EL (cell line): ENCODE measurements at regions not wholly inside any gene's neighbourhood (a gene's known extent, or its start where the extent isn't known, plus 50 kb on each side); places are given as distances from the start of the nearest gene placed in this dataset.

ENCODE experiments used
- DNase-seq: peaks from one replicate; pipeline ENCODE4 v3.0.0-alpha.2; 2016

GRCh38 chr2:11050565-11050964 lies 104.7 kb upstream of the SLC66A3 start:
- no peak for DNase-seq

- DNase-seq: no peak
Measured at GRCh38 chr2:11051280-11051679, 104.0 kb upstream of the SLC66A3 start.

GRCh38 chr2:11053546-11053945 lies 101.7 kb upstream of the SLC66A3 start:
- no peak for DNase-seq

- DNase-seq: no peak
Measured at GRCh38 chr2:11054783-11055678, 100.2 kb upstream of the SLC66A3 start.

GRCh38 chr2:11055679-11056215 lies 99.5 kb upstream of the SLC66A3 start:
- DNase-seq: no peak

GRCh38 chr2:11056614-11057013 lies 98.7 kb upstream of the SLC66A3 start:
- DNase-seq: peak; percentile 92

GRCh38 chr2:11057031-11057430 lies 98.2 kb upstream of the SLC66A3 start:
- no peak for DNase-seq

- no peak for DNase-seq
Measured at GRCh38 chr2:11058129-11058528, 97.1 kb upstream of the SLC66A3 start.

- DNase-seq: no peak
Measured at GRCh38 chr2:11060376-11061169, 94.7 kb upstream of the SLC66A3 start.

- DNase-seq: no peak
Measured at GRCh38 chr2:11065833-11066485, 89.3 kb upstream of the SLC66A3 start.

- no peak for DNase-seq
Measured at GRCh38 chr2:11067221-11068078, 87.8 kb upstream of the SLC66A3 start.

- DNase-seq: no peak
Measured at GRCh38 chr2:11068079-11068741, 87.1 kb upstream of the SLC66A3 start.

- DNase-seq: no peak
Measured at GRCh38 chr2:11068856-11069526, 86.3 kb upstream of the SLC66A3 start.

- no peak for DNase-seq
Measured at GRCh38 chr2:11069566-11070185, 85.6 kb upstream of the SLC66A3 start.

GRCh38 chr2:11071211-11071610 lies 84.1 kb upstream of the SLC66A3 start:
- peak; percentile 14 for DNase-seq

- DNase-seq: no peak
Measured at GRCh38 chr2:11071939-11072338, 83.3 kb upstream of the SLC66A3 start.

- no peak for DNase-seq
Measured at GRCh38 chr2:11072550-11072949, 82.7 kb upstream of the SLC66A3 start.

- DNase-seq: peak; percentile 37
Measured at GRCh38 chr2:11073251-11073650, 82.0 kb upstream of the SLC66A3 start.

GRCh38 chr2:11073776-11074175 lies 81.5 kb upstream of the SLC66A3 start:
- DNase-seq: peak; percentile 39

GRCh38 chr2:11074246-11074820 lies 80.9 kb upstream of the SLC66A3 start:
- no peak for DNase-seq
